MM.1S (cell line): ENCODE measurements at regions not wholly inside any gene's neighbourhood (a gene's known extent, or its start where the extent isn't known, plus 50 kb on each side); places are given as distances from the start of the nearest gene placed in this dataset.

Experiments
- DNase-seq: peaks from one replicate; pipeline ENCODE4 v3.0.0-alpha.2; 2015
- H2AFZ ChIP-seq: fragments of 300-600 bp; sonication (generic); 2 replicates; pipeline ENCODE4 v1.6.0; 2016; ENCODE audit warnings: antibody characterized with exemption, low read length
- H3F3A ChIP-seq: fragments of 300-600 bp; sonication (generic); 2 replicates; pipeline ENCODE4 v1.6.1; 2016; ENCODE audit warnings: mild to moderate bottlenecking, antibody characterized with exemption, low read length, moderate library complexity, mixed read lengths; ENCODE audit not compliant: insufficient read depth
- H3K27ac ChIP-seq: fragments of 300-600 bp; sonication (generic); 2 replicates; pipeline ENCODE4 v1.5.1; 2016; ENCODE audit warnings: mild to moderate bottlenecking, low read length
- H3K27me3 ChIP-seq: fragments of 300-600 bp; sonication (generic); replicated peaks from 2 replicates; pipeline ENCODE4 v1.6.0; 2016; ENCODE audit warnings: low read length; ENCODE audit not compliant: insufficient read depth
- H3K36me3 ChIP-seq: fragments of 300-600 bp; sonication (generic); replicated peaks from 2 replicates; pipeline ENCODE4 v1.6.1; 2016; ENCODE audit warnings: mild to moderate bottlenecking, low read length, mixed read lengths; ENCODE audit not compliant: insufficient read depth
- H3K4me1 ChIP-seq: fragments of 300-600 bp; sonication (generic); 2 replicates; pipeline ENCODE4 v1.6.1; 2016; ENCODE audit warnings: low read length, mixed read lengths
- H3K4me2 ChIP-seq: fragments of 300-600 bp; sonication (generic); 2 replicates; pipeline ENCODE4 v1.6.0; 2016; ENCODE audit warnings: low read depth, low read length
- H3K4me3 ChIP-seq: fragments of 300-600 bp; sonication (generic); 2 replicates; pipeline ENCODE4 v1.5.1; 2016; ENCODE audit warnings: low read length, mixed read lengths
- H3K79me2 ChIP-seq: fragments of 300-600 bp; sonication (generic); 2 replicates; pipeline ENCODE4 v1.6.1; 2016; ENCODE audit warnings: mixed run types, low read length, mixed read lengths
- H3K9ac ChIP-seq: fragments of 300-600 bp; sonication (generic); 2 replicates; pipeline ENCODE4 v1.6.1; 2016; ENCODE audit warnings: low read length, mixed read lengths
- H3K9me2 ChIP-seq: fragments of 300-600 bp; sonication (generic); replicated peaks from 2 replicates; pipeline ENCODE4 v1.6.1; 2016; ENCODE audit warnings: mild to moderate bottlenecking, low read length, mixed read lengths; ENCODE audit not compliant: insufficient read depth
- H3K9me3 ChIP-seq: fragments of 300-600 bp; sonication (generic); replicated peaks from 2 replicates; pipeline ENCODE4 v1.6.1; 2016; ENCODE audit warnings: mild to moderate bottlenecking, low read length, mixed read lengths; ENCODE audit not compliant: insufficient read depth
- H4K20me1 ChIP-seq: fragments of 300-600 bp; sonication (generic); 2 replicates; pipeline ENCODE4 v1.6.1; 2016; ENCODE audit warnings: mild to moderate bottlenecking, low read length, moderate library complexity, mixed read lengths; ENCODE audit not compliant: insufficient read depth
- EZH2 ChIP-seq: fragments of 300-600 bp; sonication (generic); optimal IDR thresholded peaks from 2 replicates; pipeline ENCODE3; 2017; ENCODE audit warnings: low read depth, mild to moderate bottlenecking, antibody characterized with exemption, low read length, mixed read lengths
- EZH2phosphoT487 ChIP-seq: fragments of 300-600 bp; sonication (generic); IDR thresholded peaks from 2 replicates; pipeline ENCODE4 v1.6.1; 2018; ENCODE audit warnings: antibody characterized with exemption, low read length
- TF ChIP-seq, protein P1 (sequence below): fragments of 300-600 bp; sonication (generic); IDR thresholded peaks from 2 replicates; pipeline ENCODE4 v1.5.1; 2016; ENCODE audit warnings: antibody characterized with exemption, low read length, mixed read lengths

- DNase-seq = peak; percentile 84
- Histone ChIP-seq H3K4me2 (peak overlapping the region; percentile 67), H3K36me3 (no peaks in the 10 kb centered on the region), H3K9me2 (no peaks in the 10 kb centered on the region), H3K27me3 (peaks cover 85% of the 10 kb centered on the region), H3K9me3 (no peaks in the 10 kb centered on the region), H3K79me2 (no peaks in the 10 kb centered on the region), H3K9ac (peak overlapping the region; percentile 6; the same call in 1 of the 2 replicates), H3K4me1 (peaks cover 32% of the 10 kb centered on the region), H3K27ac (peak overlapping the region; percentile 36; the same call in 1 of the 2 replicates), H3F3A (peaks cover 22% of the 10 kb centered on the region), H4K20me1 (peaks cover 2% of the 10 kb centered on the region; the same call in 1 of the 2 replicates), H2AFZ (peak overlapping the region; percentile 54), H3K4me3 (peak overlapping the region; percentile 16; the same call in 1 of the 2 replicates)
- TF ChIP-seq, protein P1, sequence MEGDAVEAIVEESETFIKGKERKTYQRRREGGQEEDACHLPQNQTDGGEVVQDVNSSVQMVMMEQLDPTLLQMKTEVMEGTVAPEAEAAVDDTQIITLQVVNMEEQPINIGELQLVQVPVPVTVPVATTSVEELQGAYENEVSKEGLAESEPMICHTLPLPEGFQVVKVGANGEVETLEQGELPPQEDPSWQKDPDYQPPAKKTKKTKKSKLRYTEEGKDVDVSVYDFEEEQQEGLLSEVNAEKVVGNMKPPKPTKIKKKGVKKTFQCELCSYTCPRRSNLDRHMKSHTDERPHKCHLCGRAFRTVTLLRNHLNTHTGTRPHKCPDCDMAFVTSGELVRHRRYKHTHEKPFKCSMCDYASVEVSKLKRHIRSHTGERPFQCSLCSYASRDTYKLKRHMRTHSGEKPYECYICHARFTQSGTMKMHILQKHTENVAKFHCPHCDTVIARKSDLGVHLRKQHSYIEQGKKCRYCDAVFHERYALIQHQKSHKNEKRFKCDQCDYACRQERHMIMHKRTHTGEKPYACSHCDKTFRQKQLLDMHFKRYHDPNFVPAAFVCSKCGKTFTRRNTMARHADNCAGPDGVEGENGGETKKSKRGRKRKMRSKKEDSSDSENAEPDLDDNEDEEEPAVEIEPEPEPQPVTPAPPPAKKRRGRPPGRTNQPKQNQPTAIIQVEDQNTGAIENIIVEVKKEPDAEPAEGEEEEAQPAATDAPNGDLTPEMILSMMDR = no peak
- TF ChIP-seq EZH2 = no peak
- TF ChIP-seq EZH2phosphoT487 = no peak
Measured at GRCh38 chr17:77864234-77865111, 94.0 kb upstream of the TNRC6C start.

GRCh38 chr17:77865112-77865611 lies 93.3 kb upstream of the TNRC6C start:
- Histone ChIP-seq H3K79me2 (no peaks in the 10 kb centered on the region), H3K27ac (peak overlapping the region; percentile 36; the same call in 1 of the 2 replicates), H3K4me2 (peak overlapping the region; percentile 67; the same call in 1 of the 2 replicates), H4K20me1 (peaks cover 2% of the 10 kb centered on the region; the same call in 1 of the 2 replicates), H3K9me3 (no peaks in the 10 kb centered on the region), H2AFZ (no peak overlapping the region), H3K4me3 (no peak overlapping the region), H3F3A (peaks cover 23% of the 10 kb centered on the region), H3K9me2 (no peaks in the 10 kb centered on the region), H3K27me3 (peaks cover 84% of the 10 kb centered on the region), H3K4me1 (peaks cover 38% of the 10 kb centered on the region), H3K9ac (no peak overlapping the region), H3K36me3 (no peaks in the 10 kb centered on the region)
- TF ChIP-seq, protein P1 = no peak
- TF ChIP-seq EZH2phosphoT487 (no peak), EZH2 (no peak)
- no peak for DNase-seq

DNA sequence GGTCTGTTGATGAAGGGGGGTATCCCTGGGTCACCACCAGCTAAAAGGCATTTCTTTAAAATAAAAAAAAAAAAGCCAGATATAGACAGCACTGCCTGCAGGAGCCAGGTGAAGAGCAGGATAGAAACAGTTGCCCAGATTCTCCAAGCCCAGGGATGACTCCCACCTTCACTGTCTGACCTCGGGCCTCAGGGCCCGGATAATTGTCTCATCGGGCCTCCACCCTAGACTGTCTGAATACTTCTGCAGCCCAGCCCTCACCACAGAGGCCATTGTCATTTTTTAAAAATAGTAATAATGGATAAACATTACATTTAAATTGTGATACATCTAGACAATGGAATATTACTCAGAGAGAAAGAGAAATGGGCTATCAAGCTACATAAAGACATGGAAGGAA lies 92.8 kb upstream of the TNRC6C start:
- Histone ChIP-seq H2AFZ (no peak overlapping the region), H3K36me3 (no peaks in the 10 kb centered on the region), H3K9me2 (no peaks in the 10 kb centered on the region), H3K9me3 (no peaks in the 10 kb centered on the region), H3K4me1 (peaks cover 40% of the 10 kb centered on the region), H3K4me2 (no peak overlapping the region), H3K27me3 (peaks cover 84% of the 10 kb centered on the region), H3K9ac (no peak overlapping the region), H3K27ac (no peak overlapping the region), H3K79me2 (no peaks in the 10 kb centered on the region), H3F3A (peaks cover 23% of the 10 kb centered on the region), H4K20me1 (peaks cover 2% of the 10 kb centered on the region; the same call in 1 of the 2 replicates), H3K4me3 (no peak overlapping the region)
- no peak for DNase-seq
- TF ChIP-seq, protein P1 = no peak
- TF ChIP-seq EZH2phosphoT487 = no peak
- TF ChIP-seq EZH2 = no peak
